LoVo (cell line): ENCODE measurements at regions not wholly inside any gene's neighbourhood (a gene's known extent, or its start where the extent isn't known, plus 50 kb on each side); places are given as distances from the start of the nearest gene placed in this dataset.

ENCODE experiments used
- DNase-seq: peaks from one replicate; pipeline ENCODE4 v3.0.0-alpha.2; 2016; ENCODE audit warnings: low spot score

DNA sequence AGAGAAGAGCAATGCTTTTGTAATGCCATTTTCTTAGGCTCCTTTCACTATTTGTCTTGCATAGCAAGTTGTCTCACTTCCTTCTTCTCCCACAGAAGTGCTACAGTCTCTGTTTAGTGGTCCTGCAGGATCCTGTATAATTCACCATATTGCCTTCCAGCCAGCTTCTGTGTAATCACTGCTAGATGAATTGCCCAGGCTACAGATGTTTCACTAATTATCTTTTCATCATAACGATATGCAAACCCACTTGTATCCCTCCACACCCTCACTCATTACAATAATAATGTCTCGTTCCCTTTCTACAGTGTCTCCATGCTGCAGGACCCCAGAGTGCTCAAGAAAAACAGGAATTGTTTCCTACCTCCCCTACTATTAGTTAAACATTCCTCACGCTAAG, 402.9 kb downstream of the TBL1XR1 start:
- DNase-seq, result no peak

DNA sequence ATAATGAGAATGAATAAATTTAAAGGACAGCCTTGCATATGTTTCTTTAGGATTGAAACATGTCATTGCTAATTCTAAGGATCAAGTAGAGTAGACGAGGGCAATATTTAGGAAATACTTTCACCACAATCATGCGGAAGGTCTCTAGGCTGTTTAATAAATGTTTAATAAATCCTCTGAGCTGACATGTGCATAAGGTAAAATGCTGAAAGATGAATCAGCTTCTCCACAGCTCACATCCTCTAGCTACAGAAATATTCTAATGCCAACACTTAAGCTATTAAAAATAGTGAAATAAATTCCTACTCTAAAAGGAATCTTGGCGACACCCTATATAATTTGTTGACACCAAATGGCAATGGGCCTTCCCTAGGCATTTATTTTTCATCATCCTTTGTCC, 407.3 kb downstream of the TBL1XR1 start:
- no peak for DNase-seq

DNA sequence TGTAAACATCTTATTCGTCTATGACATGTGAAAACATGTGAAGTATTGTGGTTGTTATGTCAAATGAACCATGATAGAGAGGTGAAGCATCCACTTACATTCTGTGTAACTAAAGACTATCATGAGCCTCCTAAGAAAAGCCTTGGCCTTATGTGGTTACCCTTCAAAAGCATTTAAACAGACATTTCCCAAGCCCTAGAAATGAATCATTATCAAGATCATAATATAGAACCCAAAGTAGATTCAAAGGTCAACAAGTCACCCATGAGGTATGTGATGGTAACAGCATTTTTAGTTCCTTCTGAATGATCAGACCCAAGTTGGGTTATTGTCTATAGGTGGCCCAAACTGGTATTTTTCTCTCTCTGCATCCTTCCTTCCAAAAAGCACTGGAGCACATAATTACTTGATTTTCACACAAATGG, 408.0 kb downstream of the TBL1XR1 start:
- DNase-seq, result no peak

DNA sequence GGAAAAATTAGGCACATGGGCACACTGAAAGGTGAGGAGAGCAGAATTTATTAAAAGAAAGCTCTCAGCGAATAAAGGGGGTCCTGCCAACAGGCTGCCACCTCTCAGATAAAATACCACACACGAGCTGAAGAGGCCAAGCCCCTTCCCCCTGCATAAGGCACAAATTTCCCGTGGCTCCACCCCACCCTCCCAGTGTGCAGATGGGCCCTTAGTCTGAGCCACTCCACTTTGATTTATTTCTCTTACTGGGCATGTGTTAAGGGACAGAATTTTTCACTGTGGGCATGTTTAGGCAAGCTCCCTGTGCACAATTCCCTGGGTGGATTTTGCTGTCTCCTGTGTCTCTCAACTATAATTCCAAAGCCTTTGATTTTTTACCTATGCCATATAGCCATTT, 409.8 kb downstream of the TBL1XR1 start:
- no peak for DNase-seq

DNA sequence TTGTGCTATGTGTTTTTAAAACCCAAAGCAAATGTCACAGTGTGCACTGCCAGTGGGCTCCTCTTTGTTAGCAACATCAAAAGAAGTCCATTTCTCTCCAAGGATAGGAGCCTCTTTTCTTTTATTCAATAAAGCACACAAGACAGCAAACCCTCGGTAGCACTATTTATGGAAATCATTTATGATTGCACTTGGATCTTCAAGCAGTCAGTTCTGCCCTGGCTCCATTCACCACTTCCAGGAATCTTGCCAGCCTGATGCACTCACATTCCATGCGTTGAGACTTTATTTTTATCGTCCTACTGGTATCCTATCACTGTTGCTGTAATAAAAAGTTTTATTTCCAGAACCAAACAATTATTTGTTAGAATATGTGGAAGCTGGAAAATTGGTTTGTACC, 412.1 kb downstream of the TBL1XR1 start:
- no peak for DNase-seq

DNA sequence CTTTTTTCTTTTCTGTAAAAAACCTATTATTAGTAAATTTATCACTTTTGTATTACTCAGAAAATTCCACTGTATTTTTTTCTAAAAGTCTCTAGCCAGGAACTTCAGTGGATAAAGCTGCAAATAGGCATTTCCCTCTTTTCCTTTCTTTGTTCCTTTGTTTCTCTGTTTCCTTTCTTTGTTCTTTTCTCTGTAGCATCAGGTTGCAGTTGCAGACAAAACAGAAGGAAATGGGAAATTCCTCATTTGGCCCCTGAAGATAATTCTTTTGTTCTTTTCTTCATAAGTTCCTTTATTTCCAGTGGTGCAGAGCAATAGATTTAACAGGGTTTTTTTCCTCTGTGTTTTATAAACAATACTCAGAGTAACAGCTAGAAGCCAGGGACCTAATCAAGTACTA, 416.5 kb downstream of the TBL1XR1 start:
- no peak for DNase-seq

DNA sequence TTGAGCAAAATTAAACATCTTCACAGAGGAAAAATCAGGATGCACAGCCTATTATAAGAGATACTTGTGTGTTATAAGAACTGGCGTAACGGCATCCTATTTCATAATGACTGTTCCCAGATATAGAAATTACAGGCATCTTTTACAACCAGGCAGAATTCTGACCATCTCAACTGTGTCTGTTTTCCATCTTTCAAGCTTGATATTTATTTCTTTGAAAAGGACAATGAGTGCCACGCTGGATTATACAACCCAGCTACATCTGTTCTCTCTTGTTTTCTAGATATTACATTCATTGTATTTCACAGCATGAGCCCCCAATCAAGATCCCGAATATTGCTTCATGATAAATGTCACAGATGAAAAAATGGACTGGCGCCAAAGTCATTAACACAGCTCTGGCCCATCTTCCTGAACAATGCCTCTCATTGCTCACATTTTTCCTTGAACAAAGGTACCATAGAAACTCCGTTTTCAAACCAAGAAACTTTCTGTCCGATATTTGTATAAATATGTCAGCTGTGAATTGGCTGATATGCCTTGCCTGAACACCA, 420.6 kb downstream of the TBL1XR1 start:
- no peak for DNase-seq

DNA sequence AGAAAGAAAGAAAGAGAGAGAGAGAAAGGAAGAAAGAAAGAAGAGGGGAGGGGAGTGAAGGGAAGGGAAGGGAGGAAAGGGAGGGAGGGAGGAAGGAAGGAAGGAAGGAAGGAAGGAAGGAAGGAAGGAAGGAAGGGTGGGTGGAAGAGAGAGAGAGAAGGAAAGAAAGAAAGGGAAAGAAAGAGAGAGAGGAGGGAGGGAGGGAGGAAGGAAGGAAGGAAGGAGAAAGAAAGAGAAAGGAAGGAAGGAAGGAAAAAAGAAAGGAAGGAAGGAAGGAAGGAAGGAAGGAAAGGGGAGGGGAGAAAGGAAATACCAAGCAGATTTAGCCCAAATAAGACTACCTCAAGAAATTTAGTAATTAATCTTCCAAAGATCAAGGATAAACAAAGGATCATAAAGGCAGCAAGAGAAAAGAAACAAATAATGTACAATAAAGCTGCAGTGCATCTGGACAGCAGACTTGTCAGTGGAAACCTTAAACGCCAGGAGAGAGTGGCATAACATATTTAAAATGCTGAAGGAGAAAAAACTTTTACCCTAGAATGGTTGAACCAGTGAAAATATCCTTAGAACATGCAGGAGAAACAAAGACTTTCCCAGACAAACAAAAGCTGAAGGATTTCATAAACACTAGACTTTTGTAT, 427.6 kb downstream of the TBL1XR1 start:
- no peak for DNase-seq

DNA sequence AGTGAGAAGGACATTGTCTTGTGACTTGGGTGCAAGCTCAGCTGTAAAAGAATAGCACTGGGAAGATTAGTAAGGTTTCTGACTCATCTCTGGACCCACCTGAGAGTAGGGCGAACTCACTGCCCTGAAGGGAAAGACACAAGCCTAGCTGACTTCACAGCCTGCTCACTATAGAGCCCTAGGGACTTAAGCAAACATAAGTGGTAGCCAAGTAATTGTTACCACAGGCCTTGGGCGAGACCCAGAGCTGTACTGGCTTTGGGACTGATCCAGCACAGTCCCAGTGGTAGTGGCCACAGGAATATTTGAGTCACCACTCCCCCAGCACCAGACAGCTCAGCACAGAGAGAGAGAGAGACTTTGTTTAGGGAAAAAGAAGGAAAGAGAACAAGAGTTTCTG, 429.9 kb downstream of the TBL1XR1 start:
- DNase-seq, result peak; percentile 25

DNA sequence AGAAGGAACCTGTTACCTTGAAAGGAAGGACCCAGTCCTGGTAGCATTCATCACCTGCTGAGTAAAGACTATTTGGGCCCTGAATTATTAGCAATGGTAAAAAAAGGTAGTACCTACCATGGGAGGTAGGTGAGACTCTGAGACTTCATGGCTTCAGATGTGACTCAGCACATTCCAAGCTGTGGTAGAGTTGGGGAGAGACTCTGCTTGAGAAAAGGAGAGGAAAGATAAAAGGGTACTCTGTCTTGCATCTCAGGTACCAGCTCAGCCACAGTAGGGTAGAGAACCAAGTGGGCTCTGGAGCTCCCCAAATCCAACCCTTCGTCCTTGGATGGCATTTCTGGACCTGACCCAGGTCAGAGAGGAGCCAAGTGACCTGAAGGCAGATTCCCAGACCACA, 430.4 kb downstream of the TBL1XR1 start:
- peak; percentile 4 for DNase-seq

DNA sequence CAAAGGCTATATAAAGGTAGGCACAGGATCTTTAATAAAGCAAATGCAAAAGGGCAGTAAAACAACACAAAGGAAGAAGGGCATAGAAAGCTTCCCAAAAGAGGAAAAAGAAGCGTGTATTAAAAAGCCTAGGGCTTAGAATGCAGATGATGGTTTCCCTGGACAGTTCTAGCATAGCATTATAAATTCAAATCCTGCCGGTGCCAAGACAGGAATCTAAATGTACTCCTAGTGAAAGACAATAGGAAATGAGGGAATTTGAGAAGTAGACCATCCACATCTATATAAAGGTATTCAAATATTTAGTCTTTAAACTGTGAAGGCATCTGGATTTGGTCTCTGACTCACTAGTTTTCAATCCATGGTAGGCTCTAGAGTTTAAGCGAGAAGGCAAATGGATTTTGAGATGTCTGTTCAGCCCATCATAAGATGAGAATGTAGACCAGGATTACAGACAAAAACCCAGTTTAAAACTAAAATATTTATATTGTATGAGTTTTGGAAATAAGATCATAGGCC, 431.8 kb downstream of the TBL1XR1 start:
- DNase-seq, result no peak

DNA sequence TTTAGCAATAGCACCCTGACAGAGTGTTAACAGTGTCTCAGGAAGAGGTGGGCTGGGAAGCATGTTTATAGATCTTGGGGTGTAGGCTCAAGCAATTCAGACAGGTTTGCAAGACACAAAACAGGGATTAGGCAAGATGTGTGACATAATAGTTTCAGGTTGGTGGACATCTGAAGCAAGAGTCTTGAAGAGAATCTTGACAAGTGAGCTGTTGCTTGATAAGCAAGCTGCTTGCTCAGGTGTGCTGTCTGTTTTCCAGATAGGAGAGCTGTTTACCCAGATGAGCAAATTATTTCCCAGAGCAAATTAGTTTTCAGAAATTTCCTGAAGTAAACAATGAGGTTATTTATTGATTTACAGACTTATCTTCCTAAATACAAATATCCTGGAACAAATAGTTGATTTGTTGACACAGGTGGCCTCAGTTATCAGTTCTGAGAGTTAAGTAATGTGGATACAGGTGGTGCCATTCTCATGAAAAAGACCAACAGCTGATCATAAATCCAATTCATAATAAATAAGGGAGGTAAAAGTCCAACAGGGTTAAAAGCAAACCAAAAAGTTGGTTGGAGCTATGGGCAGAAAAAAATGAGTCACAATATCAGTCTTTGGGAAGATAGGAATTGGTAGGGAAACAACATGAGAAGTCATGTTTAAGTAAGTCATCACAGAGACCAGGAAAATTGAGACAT, 437.3 kb downstream of the TBL1XR1 start:
- DNase-seq, result no peak

DNA sequence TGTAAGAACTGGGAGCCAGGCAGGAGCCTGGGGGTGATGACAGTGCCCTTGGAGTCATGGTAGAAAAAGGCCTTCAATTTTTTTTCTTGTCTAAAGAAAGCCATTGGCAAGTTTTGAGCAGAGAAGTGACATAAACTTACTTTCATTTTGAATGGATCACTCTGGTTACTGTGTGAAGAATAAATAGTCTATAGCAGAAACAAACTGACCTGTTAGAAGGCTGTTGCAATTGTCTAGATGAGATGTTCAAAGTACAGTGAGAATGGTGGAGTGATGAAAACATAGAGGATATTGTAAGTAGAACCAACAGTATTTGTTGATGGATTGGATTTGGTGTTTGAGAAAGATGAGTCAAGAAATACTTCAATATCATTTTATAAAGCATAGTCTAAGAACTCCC, 439.9 kb downstream of the TBL1XR1 start:
- no peak for DNase-seq

DNA sequence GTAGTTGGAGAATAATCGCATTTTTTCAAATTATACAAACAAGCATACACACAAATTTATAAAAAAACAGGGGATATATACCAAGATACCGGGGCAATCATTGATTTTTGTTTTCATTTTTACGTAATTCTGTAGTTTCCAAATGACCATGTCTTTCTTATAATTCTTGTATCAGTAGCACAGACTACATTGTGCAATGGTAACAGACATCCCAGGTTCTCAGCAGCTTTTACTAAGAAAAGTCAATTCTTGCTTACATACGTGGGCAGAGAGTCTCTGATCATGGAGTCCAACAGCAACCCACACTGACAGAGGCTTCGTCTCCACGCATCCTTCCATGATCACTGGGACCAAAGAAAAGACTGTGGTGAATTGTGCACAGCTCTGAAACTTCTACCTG, 441.3 kb downstream of the TBL1XR1 start:
- DNase-seq, result no peak

DNA sequence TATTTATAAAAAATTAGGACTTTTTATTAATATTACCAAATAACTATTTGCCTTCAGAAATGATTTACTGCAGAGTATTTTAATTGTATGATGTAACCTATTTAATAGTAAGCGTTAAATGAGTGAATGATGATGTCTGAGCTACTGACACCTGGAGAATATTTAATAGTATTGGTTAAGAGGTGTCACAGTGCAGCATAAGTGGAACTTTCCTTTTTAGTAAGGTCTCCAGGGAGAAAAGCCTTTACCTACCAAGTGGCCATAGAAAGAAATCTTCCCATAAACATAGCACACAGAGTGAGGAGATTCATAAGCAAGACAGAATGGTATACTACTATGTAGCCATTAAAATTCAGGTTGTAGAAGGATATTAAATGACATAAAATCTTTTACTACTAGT, 441.7 kb downstream of the TBL1XR1 start:
- no peak for DNase-seq

DNA sequence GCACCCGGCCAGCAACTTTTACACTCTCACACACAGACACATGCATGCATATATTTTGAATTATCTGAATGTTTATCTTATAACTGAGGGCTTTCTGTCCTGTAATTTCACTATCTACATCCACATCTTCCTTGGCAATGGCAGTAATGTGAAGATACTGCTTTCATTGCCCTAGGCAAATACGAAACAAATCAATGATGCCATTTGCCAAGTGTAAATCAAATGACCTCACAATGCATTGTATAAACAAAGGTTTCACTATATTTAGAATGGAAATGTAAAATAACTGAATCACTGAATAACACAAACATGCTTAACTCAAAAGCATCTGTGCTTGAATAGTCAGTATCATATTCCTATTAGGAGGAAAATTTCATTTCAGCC, 455.6 kb downstream of the TBL1XR1 start:
- DNase-seq, result no peak

DNA sequence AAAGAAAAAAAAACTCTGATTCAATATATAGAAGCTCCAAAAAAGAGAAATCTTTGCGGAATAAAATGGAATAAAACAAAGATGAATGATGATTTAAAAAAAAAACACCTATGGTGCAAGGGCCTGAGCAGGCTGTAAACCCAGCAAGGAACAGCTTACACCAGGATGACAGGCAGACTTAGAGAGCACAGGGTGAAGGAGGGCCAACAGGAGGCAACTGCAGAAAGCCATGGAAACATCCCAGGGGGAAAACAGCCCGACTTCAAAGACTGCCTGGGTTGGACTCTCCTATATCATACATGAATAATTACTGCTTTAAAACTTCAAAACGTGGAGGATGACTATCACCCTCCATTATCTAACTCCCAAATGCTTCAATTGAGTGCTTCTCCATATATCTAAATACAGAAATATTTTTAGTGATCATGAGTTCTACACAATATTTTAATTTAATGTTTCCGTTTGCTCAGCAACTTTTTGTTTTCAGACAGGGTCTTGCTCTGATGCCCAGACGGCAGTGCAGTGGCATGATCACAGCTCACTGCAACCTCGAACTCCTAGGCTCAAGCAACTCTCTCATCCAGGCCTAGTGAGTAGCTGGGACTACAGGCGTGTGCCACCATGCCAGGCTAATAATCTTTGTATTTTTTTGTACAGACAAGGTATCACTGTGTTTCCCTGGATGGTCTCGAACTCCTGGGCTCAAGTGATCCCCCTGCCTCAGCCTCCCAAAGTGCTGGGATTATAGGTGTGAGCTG, 456.2 kb downstream of the TBL1XR1 start:
- no peak for DNase-seq

DNA sequence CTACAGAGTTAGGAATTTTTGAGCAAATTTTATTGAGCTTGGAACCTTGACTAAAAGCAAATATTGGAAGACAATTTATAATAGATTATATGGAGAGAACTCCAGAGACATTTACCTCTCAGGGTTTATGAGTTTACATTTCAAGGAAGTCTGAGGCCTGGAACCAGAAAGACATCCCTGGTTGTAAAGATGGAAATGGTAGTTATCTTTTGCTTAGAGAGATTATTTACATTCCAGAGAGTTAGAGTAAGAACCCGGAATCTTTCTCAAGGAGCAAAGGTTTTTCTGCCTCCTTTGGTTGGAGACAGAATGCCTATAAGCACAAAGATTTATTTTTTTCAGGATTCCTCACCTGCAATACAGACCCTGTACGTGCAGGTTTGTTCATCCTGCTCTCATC, 458.1 kb downstream of the TBL1XR1 start:
- no peak for DNase-seq

DNA sequence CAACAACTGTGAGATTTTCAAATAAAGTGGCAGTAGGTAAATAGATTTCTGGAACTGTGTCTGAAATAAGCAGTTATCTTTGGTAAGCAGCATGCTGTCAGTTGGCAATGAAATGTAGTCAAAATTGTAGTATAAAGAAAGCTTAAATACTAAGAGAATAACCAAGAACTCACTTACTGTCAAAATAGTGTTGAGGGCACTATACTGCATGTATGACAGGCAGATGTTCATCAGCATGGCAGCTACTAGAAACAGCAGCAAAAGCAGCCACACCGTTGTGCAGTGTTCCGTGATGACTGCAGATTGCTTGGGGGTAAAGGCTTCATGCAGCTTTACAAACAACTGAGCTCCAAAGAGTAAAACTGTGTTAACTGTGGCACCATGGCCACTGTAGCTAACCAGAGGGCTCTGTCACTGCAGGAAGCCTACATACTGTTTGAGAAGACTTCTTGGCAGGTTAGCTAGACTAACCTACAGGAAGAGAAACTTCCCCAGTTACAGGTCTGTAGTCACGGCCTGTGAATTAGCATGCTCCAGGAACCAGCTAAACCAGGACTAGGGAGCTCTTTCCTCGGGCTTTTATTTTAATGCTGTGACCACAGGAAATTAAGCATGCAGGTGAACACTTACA, 459.7 kb downstream of the TBL1XR1 start:
- DNase-seq, result no peak

DNA sequence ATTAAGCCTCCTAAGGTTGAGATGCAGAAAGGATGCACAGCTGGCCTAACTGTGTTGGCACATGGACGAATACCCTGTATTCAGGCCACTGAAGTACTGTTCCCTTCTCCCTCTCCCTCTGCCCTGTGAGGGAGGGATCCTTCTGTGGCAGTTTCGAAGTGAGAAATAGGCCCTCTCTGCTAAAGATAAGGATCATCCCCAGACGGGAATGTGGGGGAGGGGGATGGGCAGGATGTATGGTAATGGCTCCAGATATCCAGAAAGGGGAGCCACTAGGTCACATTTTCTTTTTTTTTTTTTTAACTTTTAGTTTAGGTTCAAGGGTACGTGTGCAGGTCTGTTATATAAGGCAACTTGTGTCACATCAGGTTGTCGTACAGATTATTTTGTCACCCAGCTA, 463.1 kb downstream of the TBL1XR1 start:
- DNase-seq, result no peak

DNA sequence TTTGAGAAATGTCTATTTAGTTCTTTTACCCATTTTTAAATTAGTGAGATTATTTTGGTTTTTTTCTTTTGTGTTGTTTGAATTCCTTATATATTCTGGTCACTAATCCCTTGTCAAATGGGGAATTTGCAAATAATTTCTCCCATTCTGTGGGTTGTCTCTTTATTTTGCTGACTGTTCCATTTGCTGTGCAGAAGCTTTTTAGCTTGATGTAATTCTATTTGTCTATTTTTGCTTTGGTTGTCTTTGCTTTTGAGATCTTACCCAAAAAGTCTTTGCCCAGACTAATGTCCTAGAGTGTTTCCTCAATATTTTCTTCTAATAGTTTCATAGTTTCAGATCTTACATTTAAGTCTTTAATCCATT, 472.9 kb downstream of the TBL1XR1 start:
- DNase-seq, result no peak

DNA sequence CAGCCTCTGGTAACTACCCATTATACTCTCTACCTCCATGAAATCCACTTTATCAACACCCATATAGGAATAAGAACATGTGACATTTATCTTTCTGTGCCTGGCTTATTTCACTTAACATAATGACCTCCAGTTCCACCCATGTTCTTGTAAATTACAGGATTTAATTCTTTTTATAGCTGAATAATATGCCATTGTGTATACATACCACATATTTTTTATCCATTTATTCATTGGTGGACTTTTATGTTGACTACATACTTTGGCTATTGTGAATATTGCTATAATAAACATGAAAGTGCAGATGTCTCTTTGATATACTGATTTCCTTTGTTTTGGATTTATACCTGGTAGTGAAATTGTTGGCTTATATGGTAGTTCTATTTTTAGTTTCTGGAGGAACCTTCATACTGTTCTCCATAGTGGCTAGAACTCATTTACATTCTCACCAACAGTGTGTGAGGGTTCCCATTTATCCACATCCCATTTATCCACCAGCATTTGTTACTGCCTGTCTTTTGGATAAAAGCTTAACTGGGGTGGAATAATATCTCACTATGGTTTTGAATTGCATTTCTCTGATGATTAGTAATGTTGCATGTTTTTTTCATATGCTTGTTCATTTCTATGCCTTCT, 473.4 kb downstream of the TBL1XR1 start:
- DNase-seq, result no peak
